H1 (cell line): ENCODE measurements at regions not wholly inside any gene's neighbourhood (a gene's known extent, or its start where the extent isn't known, plus 50 kb on each side); places are given as distances from the start of the nearest gene placed in this dataset.

ENCODE experiments used
- CBX5 ChIP-seq: fragments of 300-800, 300-1000 bp; sonication (generic); IDR thresholded peaks from 2 replicates; pipeline ENCODE4 v1.7.1; 2016; ENCODE audit warnings: antibody characterized with exemption, low read length, low read depth
- CREB1 ChIP-seq: IDR thresholded peaks from 2 replicates; pipeline ENCODE4 v1.6.1; 2012; ENCODE audit warnings: inconsistent platforms
- CTBP2 ChIP-seq: IDR thresholded peaks from 2 replicates; pipeline ENCODE4 v1.7.0; 2011; ENCODE audit warnings: borderline replicate concordance, mild to moderate bottlenecking, moderate library complexity, mixed read lengths, low read length; ENCODE audit not compliant: insufficient read depth, insufficient read length
- CTCF ChIP-seq, 3 experiments: IDR thresholded peaks; 1 replicate in 2 of 3; 2 replicates in 1 of 3; pipeline versions ENCODE4 v1.5.1 to v1.6.1; 2011; ENCODE audit warnings: low read length in 3 of 3, mild to moderate bottlenecking in 3 of 3, inconsistent platforms in 2 of 3, low read depth in 1 of 3, moderate library complexity in 1 of 3; ENCODE audit not compliant: insufficient read depth in 1 of 3; ENCODE audit errors: control extremely low read depth in 1 of 3
- GTF2F1 ChIP-seq: IDR thresholded peaks from 2 replicates; pipeline ENCODE4 v1.6.1; 2012; ENCODE audit warnings: low read depth, low read length, improper control_type of control experiment, borderline replicate concordance
- RAD21 ChIP-seq, 2 experiments: IDR thresholded peaks in 1 of 2; conservative IDR thresholded peaks in 1 of 2; 2 replicates each; pipeline ENCODE4 v1.6.1; 2011; ENCODE audit warnings: low read depth in 2 of 2, low read length in 2 of 2, improper control_type of control experiment in 1 of 2, inconsistent platforms in 1 of 2, mild to moderate bottlenecking in 1 of 2, moderate library complexity in 1 of 2
- SIN3A ChIP-seq, 2 experiments: IDR thresholded peaks in 1 of 2; conservative IDR thresholded peaks in 1 of 2; 2 replicates each; pipeline ENCODE4 v1.6.1; 2011 to 2012; ENCODE audit warnings: low read length in 2 of 2, improper control_type of control experiment in 1 of 2, low read depth in 1 of 2, mild to moderate bottlenecking in 1 of 2
- SIX5 ChIP-seq: IDR thresholded peaks from 2 replicates; pipeline ENCODE4 v1.6.1; 2011; ENCODE audit warnings: mild to moderate bottlenecking, low read depth, low read length

DNA sequence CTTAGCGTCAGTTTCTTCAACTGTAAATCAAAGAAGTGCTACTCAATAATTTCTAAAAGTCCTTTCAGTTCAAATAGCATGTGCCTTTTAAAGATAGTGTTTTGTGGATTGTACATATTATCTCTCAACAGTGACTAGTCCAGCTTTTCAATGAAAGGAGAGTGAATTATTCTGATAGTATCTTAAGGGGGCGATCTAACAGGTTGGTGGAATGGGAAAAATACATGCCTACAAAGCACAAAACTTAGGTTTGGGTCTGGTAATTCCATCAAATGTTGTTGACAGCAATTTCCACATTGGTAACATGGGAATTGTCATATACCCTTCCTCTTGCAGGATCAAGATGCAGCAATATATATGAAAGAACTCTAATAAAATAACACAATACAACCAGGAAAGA lies 50.1 kb upstream of the HDGFL1 start (continued):
- TF ChIP-seq CTBP2: no peak
- no peak for TF ChIP-seq CBX5
- peak in 1 of 3 experiments; percentile 41; a peak in 2 of 4 replicates for TF ChIP-seq CTCF (IDR thresholded peaks at IDR 0.05; ENCODE audit: control extremely low read depth in 1 of 3, insufficient read depth in 1 of 3, low read depth in 1 of 3, low read length in 3 of 3)
- no peak for TF ChIP-seq CREB1
- TF ChIP-seq GTF2F1: no peak
- TF ChIP-seq RAD21 (IDR thresholded peaks at IDR 0.05 in 1 of 2, conservative IDR thresholded peaks at IDR 0.05 in 1 of 2; ENCODE audit: low read depth in 2 of 2, low read length in 2 of 2): peak in 1 of 2 experiments; percentile 30; a peak in 3 of 4 replicates
- TF ChIP-seq SIN3A (conservative IDR thresholded peaks at IDR 0.05 in 1 of 2, IDR thresholded peaks at IDR 0.05 in 1 of 2; ENCODE audit: low read depth in 1 of 2, low read length in 2 of 2): no peak
- no peak for TF ChIP-seq SIX5
